B cell (primary cell): ENCODE measurements at regions not wholly inside any gene's neighbourhood (a gene's known extent, or its start where the extent isn't known, plus 50 kb on each side); places are given as distances from the start of the nearest gene placed in this dataset.
"Not testable (repeated sequence)": the region's sequence is repeated elsewhere in the genome, so short reads cannot be mapped to it uniquely, and the experiment has no call there.

ENCODE experiments used
- ATAC-seq: fragments of 200-7000 bp; cut with Tn5 transposase; one replicate; pipeline ENCODE4 v1.10.0; 2021; ENCODE audit warnings: low read depth, mild to moderate bottlenecking, moderate number of reproducible peaks, moderate library complexity
- CTCF ChIA-PET: fragments of 350-600 bp; sonication (Branson Sonifier 250); formaldehyde crosslinking; loops from one replicate; lab custom pipeline; 2021; ENCODE audit warnings: antibody characterized with exemption, inconsistent platforms; lab: Charles Lee
- POLR2A ChIA-PET: fragments of 350-600 bp; sonication (Branson Sonifier 250); formaldehyde crosslinking; loops from one replicate; lab custom pipeline; 2021; ENCODE audit warnings: antibody characterized with exemption; lab: Charles Lee
- DNase-seq: peaks from one replicate; pipeline ENCODE4 v3.0.0; 2013
- H2AFZ ChIP-seq: 2 replicates; pipeline ENCODE4 v1.6.1; 2012; ENCODE audit warnings: mild to moderate bottlenecking, low read depth, low read length; ENCODE audit not compliant: insufficient read depth, poor library complexity, severe bottlenecking
- H3K27ac ChIP-seq, 2 donors: 1 replicate in 1 of 2; 2 replicates in 1 of 2; pipeline ENCODE4 v1.5.1; 2012 to 2013; ENCODE audit warnings: low read length in 2 of 2, mild to moderate bottlenecking in 2 of 2, moderate library complexity in 1 of 2
- H3K27me3 ChIP-seq, 4 experiments: fragments of 200-600 bp in 1 of 4; sonication (generic) in 1 of 4; replicated peaks in 1 of 4; 1 replicate in 2 of 4; 2 replicates in 2 of 4; pipeline versions ENCODE4 v1.6.1 to v1.7.0; 2013 to 2016; ENCODE audit warnings: low read length in 3 of 4, mild to moderate bottlenecking in 2 of 4, mixed read lengths in 1 of 4, moderate library complexity in 1 of 4; ENCODE audit not compliant: insufficient read depth in 4 of 4, control insufficient read depth in 3 of 4; ENCODE audit errors: control extremely low read depth in 1 of 4
- H3K36me3 ChIP-seq, 2 experiments: replicated peaks in 1 of 2; 1 replicate in 1 of 2; 2 replicates in 1 of 2; pipeline versions ENCODE4 v1.6.1 to v1.7.1; 2013; ENCODE audit warnings: low read length in 1 of 2; ENCODE audit not compliant: insufficient read depth in 2 of 2, control insufficient read depth in 1 of 2; ENCODE audit errors: control extremely low read depth in 1 of 2, extremely low read depth in 1 of 2
- H3K4me1 ChIP-seq, 2 donors: fragments of 200-600 bp in 1 of 2; sonication (generic) in 1 of 2; 1 replicate in 1 of 2; 2 replicates in 1 of 2; pipeline versions ENCODE4 v1.5.1 to v1.6.1; 2013 to 2017; ENCODE audit warnings: low read length in 2 of 2; ENCODE audit not compliant: control insufficient read depth in 2 of 2, insufficient read depth in 2 of 2
- H3K4me2 ChIP-seq: replicated peaks from 2 replicates; pipeline ENCODE3; 2012; ENCODE audit warnings: mild to moderate bottlenecking, low read depth, low read length; ENCODE audit not compliant: poor library complexity, severe bottlenecking
- H3K4me3 ChIP-seq, 5 experiments: fragments of 200-600 bp in 1 of 5; sonication (generic) in 1 of 5; 1 replicate in 3 of 5; 2 replicates in 2 of 5; pipeline versions ENCODE4 v1.5.1 to v1.7.0; 2011 to 2016; ENCODE audit warnings: low read length in 4 of 5, mild to moderate bottlenecking in 4 of 5, low read depth in 2 of 5, control low read depth in 1 of 5, moderate library complexity in 1 of 5; ENCODE audit not compliant: insufficient read depth in 1 of 5; ENCODE audit errors: control extremely low read depth in 1 of 5, extremely low read depth in 1 of 5
- H3K79me2 ChIP-seq: fragments of 200-600 bp; sonication (generic); one replicate; pipeline ENCODE4 v1.6.0; 2016; ENCODE audit warnings: low read length; ENCODE audit not compliant: control insufficient read depth, insufficient read depth
- H3K9ac ChIP-seq: fragments of 200-600 bp; sonication (generic); 2 replicates; pipeline ENCODE4 v1.6.1; 2017; ENCODE audit warnings: mild to moderate bottlenecking, low read length, moderate library complexity
- H3K9me3 ChIP-seq, 3 donors: one replicate each; pipeline versions ENCODE4 v1.6.1 to v1.7.1; 2013; ENCODE audit warnings: low read length in 2 of 3; ENCODE audit not compliant: control insufficient read depth in 2 of 3, insufficient read depth in 1 of 3; ENCODE audit errors: control extremely low read depth in 1 of 3
- H4K20me1 ChIP-seq: 2 replicates; pipeline ENCODE4 v1.6.0; 2012; ENCODE audit warnings: mild to moderate bottlenecking, low read length; ENCODE audit not compliant: insufficient read depth, control insufficient read depth, poor library complexity, severe bottlenecking
- H3K27ac Mint-ChIP-seq: one replicate; pipeline ENCODE4 v1.8.0; 2021; ENCODE audit warnings: mixed read lengths
- H3K27me3 Mint-ChIP-seq: one replicate; pipeline ENCODE4 v1.8.0; 2021; ENCODE audit warnings: mixed read lengths
- H3K4me1 Mint-ChIP-seq: one replicate; pipeline ENCODE4 v1.8.0; 2021; ENCODE audit warnings: mixed read lengths
- H3K4me3 Mint-ChIP-seq: one replicate; pipeline ENCODE4 v1.8.0; 2021; ENCODE audit warnings: mixed read lengths
- H3K9me3 Mint-ChIP-seq: one replicate; pipeline ENCODE4 v1.8.0; 2022; ENCODE audit warnings: mixed read lengths; ENCODE audit not compliant: insufficient read depth
- CTCF ChIP-seq: fragments of 200-600 bp; IDR thresholded peaks from one replicate; pipeline ENCODE4 v1.8.0; 2022; ENCODE audit warnings: antibody characterized with exemption, mild to moderate bottlenecking
- EZH2 ChIP-seq: IDR thresholded peaks from 2 replicates; pipeline ENCODE4 v1.6.1; 2012; ENCODE audit warnings: borderline replicate concordance, low read depth, mild to moderate bottlenecking, moderate library complexity, low read length; ENCODE audit not compliant: insufficient read depth, poor library complexity, severe bottlenecking
- whole genome bisulfite sequencing: methylation state at CpG from one replicate; pipeline ENCODE4 v1.1.5; 2013; ENCODE audit warnings: missing lambda C conversion rate; ENCODE audit not compliant: insufficient coverage; 5-methylcytosine and 5-hydroxymethylcytosine counted together
- intact Hi-C: fragments of 100-400 bp; cut with micrococcal nuclease; formaldehyde crosslinking; loops from one replicate; pipeline ENCODE4 v1.10.0; 2022

- Mint-ChIP-seq H3K27me3 (peaks cover 3% of the 10 kb centered on the region), H3K4me1 (no peaks in the 10 kb centered on the region), H3K27ac (no peak overlapping the region), H3K9me3 (no peaks in the 10 kb centered on the region), H3K4me3 (no peak overlapping the region)
- no peak overlapping the region for H3K27ac ChIP-seq
- WGBS: no CpG with 5 or more reads among the region's 1 CpG
- no peak overlapping the region for H3K9ac ChIP-seq
- no peak overlapping the region for H3K4me3 ChIP-seq
- CTCF ChIA-PET: no interaction called here
- POLR2A ChIA-PET: no interaction called here
- H3K79me2 ChIP-seq: no peaks in the 10 kb centered on the region
- intact Hi-C loops: no loop called here
- no peak for ATAC-seq
- H3K36me3 ChIP-seq: no peaks in the 10 kb centered on the region
- H3K4me2 ChIP-seq: no peak overlapping the region
- TF ChIP-seq CTCF: no peak
- TF ChIP-seq EZH2: no peak
- H2AFZ ChIP-seq: no peak overlapping the region
- no peaks in the 10 kb centered on the region for H3K4me1 ChIP-seq
- DNase-seq: no peak
- H3K27me3 ChIP-seq: no peaks in the 10 kb centered on the region
- H3K9me3 ChIP-seq: no peaks in the 10 kb centered on the region
- no peaks in the 10 kb centered on the region for H4K20me1 ChIP-seq
These were observed 136.9 kb upstream of the SOX21 start for GRCh38 chr13:94849254-94849653.

GRCh38 chr13:94842901-94843300 lies 130.6 kb upstream of the SOX21 start:
- Histone ChIP-seq H3K36me3 (no peaks in the 10 kb centered on the region), H3K27ac (no peak overlapping the region), H2AFZ (no peak overlapping the region), H3K9ac (no peak overlapping the region), H3K4me1 (no peaks in the 10 kb centered on the region), H3K79me2 (no peaks in the 10 kb centered on the region), H3K4me2 (no peak overlapping the region), H4K20me1 (no peaks in the 10 kb centered on the region), H3K27me3 (no peaks in the 10 kb centered on the region), H3K4me3 (no peak overlapping the region), H3K9me3 (no peaks in the 10 kb centered on the region)
- TF ChIP-seq CTCF (no peak), EZH2 (no peak)
- ChIA-PET CTCF (interaction anchor here (0.7 kb wide), 1 partner anchor 395 kb away, joined by 3 read pairs; no protein-coding TSS in a partner anchor), POLR2A (no interaction called here)
- no peak for ATAC-seq
- H3K9me3 Mint-ChIP-seq: peaks cover 4% of the 10 kb centered on the region
- H3K27ac Mint-ChIP-seq: no peak overlapping the region
- no peaks in the 10 kb centered on the region for H3K4me1 Mint-ChIP-seq
- intact Hi-C loops: no loop called here
- H3K4me3 Mint-ChIP-seq: no peak overlapping the region
- no peaks in the 10 kb centered on the region for H3K27me3 Mint-ChIP-seq
- DNase-seq: no peak

- H3K4me3 Mint-ChIP-seq, H3K4me3 ChIP-seq, intact Hi-C loops, H3K27ac ChIP-seq, H3K36me3 ChIP-seq, H3K27me3 ChIP-seq, H2AFZ ChIP-seq, H3K4me1 Mint-ChIP-seq, H3K4me2 ChIP-seq, H3K4me1 ChIP-seq, CTCF ChIA-PET, POLR2A ChIA-PET, H3K9ac ChIP-seq, H3K9me3 ChIP-seq, ATAC-seq, H3K79me2 ChIP-seq, H3K27me3 Mint-ChIP-seq, H3K27ac Mint-ChIP-seq, H3K9me3 Mint-ChIP-seq, DNase-seq, H4K20me1 ChIP-seq: not testable (repeated sequence)
- WGBS: no CpG with 5 or more reads among the region's 1 CpG
These were observed 124.7 kb upstream of the SOX21 start for GRCh38 chr13:94837056-94837455.
